Gastroesophageal sphincter (tissue), 4 donors: ENCODE measurements at regions not wholly inside any gene's neighbourhood (a gene's known extent, or its start where the extent isn't known, plus 50 kb on each side); places are given as distances from the start of the nearest gene placed in this dataset.

ENCODE experiments used
- ATAC-seq: fragments of 150-250 bp; one replicate; pipeline ENCODE4 v1.9.1; 2016; ENCODE audit warnings: mild to moderate bottlenecking, moderate library complexity
- H3K27ac ChIP-seq, 4 donors: fragments of 200-600 bp; sonication (generic) in 3 of 4; 1 replicate in 3 of 4; 2 replicates in 1 of 4; pipeline ENCODE4 v1.5.1; 2016 to 2019
- H3K27me3 ChIP-seq: fragments of 200-600 bp; sonication (generic); one replicate; pipeline ENCODE4 v1.5.1; 2019
- H3K36me3 ChIP-seq, 2 donors: fragments of 200-600 bp; sonication (generic); one replicate each; pipeline ENCODE4 v1.5.1; 2019; ENCODE audit warnings: control low read depth in 1 of 2
- H3K4me1 ChIP-seq, 3 donors: fragments of 200-600 bp; sonication (generic); 1 replicate in 2 of 3; 2 replicates in 1 of 3; pipeline ENCODE4 v1.5.1; 2016 to 2019; ENCODE audit warnings: control low read depth in 2 of 3
- H3K4me3 ChIP-seq, 2 donors: fragments of 200-600 bp; sonication (generic); one replicate each; pipeline ENCODE4 v1.5.1; 2019; ENCODE audit warnings: mild to moderate bottlenecking in 1 of 2, moderate library complexity in 1 of 2
- H3K9me3 ChIP-seq, 3 donors: fragments of 200-600 bp; sonication (generic); one replicate each; pipeline ENCODE4 v1.5.1; 2017 to 2019; ENCODE audit warnings: control low read depth in 2 of 3
- CTCF ChIP-seq, 4 experiments: fragments of 200-600 bp in 2 of 4; fragments of 450-650 bp in 2 of 4; sonication (generic) in 1 of 4; IDR thresholded peaks; one replicate each; pipeline ENCODE4 v1.5.1; 2017 to 2019; ENCODE audit warnings: antibody characterized with exemption in 4 of 4, mild to moderate bottlenecking in 2 of 4, moderate library complexity in 2 of 4
- EP300 ChIP-seq: sonication (generic); formaldehyde crosslinking; IDR thresholded peaks from one replicate; pipeline ENCODE4 v1.6.1; 2017; ENCODE audit warnings: antibody characterized with exemption, mild to moderate bottlenecking
- POLR2A ChIP-seq, 2 donors: fragments of 450-650 bp; IDR thresholded peaks; one replicate each; pipeline ENCODE4 v1.6.1; 2017; ENCODE audit warnings: antibody characterized with exemption in 2 of 2, mild to moderate bottlenecking in 2 of 2, moderate library complexity in 1 of 2
- POLR2AphosphoS5 ChIP-seq: sonication (generic); formaldehyde crosslinking; IDR thresholded peaks from one replicate; pipeline ENCODE4 v1.6.1; 2017; ENCODE audit warnings: antibody characterized with exemption
- WGBS, 2 donors: methylation state at CpG; one replicate each; pipeline ENCODE4 v1.1.5; 2018; ENCODE audit warnings: low coverage in 1 of 2; 5-methylcytosine and 5-hydroxymethylcytosine counted together

DNA sequence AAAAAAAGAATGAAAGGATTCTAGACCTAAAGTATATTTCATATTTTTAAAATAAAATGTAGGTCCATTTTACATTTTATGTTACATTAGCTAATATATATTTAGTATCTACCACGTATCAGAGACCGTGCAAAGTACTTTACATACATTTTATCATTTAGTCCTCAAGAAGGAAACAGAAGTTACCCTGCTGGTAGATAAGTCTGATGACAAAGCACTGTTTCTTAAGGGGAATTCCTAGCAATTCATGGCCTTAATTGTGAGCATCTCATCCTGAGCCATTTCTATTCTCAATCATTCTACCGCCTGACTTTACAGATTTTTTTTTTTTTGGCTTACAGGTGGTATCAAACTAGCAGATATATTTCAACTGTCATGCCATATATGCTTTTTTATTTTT, 367.7 kb downstream of the PRELID2 start:
- WGBS, 2 donors = 90 to 94% methylated on average over 3 of the region's 3 CpGs
- no peak for ATAC-seq
- no peaks in the 10 kb centered on the region for H3K27me3 ChIP-seq
- H3K4me3 ChIP-seq = no peak overlapping the region
- H3K4me1 ChIP-seq = no peaks in the 10 kb centered on the region
- TF ChIP-seq POLR2A (IDR thresholded peaks at IDR 0.05) = no peak
- TF ChIP-seq CTCF (IDR thresholded peaks at IDR 0.05) = no peak
- TF ChIP-seq EP300 = no peak
- no peak for TF ChIP-seq POLR2AphosphoS5
- no peak overlapping the region for H3K27ac ChIP-seq
- no peaks in the 10 kb centered on the region for H3K9me3 ChIP-seq
- no peaks in the 10 kb centered on the region for H3K36me3 ChIP-seq

DNA sequence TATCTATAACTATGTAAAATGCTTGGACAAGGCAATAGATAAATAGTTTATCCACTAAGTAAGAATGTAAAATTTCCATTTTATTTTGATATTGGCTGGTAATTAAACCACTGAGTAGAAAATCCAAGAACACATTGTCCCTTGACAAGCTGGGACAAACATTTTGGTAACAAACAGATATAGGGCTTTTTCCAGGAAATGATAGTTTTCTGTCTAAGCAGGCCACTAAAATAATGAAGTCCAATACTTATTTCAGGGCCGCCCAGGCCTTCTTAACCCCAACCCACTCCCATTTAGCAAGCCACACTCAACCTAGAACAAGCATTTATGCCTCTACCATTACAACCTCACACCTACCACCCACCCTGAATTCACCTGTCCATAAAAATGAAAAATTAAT, 368.6 kb downstream of the PRELID2 start:
- Histone ChIP-seq H3K27ac (no peak overlapping the region), H3K4me1 (no peaks in the 10 kb centered on the region), H3K9me3 (no peaks in the 10 kb centered on the region), H3K36me3 (no peaks in the 10 kb centered on the region), H3K4me3 (no peak overlapping the region), H3K27me3 (no peaks in the 10 kb centered on the region)
- 91 to 100% methylated on average over 1 of the region's 1 CpG for WGBS, 2 donors
- TF ChIP-seq EP300 = no peak
- no peak for TF ChIP-seq CTCF (IDR thresholded peaks at IDR 0.05)
- no peak for TF ChIP-seq POLR2A (IDR thresholded peaks at IDR 0.05)
- no peak for TF ChIP-seq POLR2AphosphoS5
- ATAC-seq = no peak

DNA sequence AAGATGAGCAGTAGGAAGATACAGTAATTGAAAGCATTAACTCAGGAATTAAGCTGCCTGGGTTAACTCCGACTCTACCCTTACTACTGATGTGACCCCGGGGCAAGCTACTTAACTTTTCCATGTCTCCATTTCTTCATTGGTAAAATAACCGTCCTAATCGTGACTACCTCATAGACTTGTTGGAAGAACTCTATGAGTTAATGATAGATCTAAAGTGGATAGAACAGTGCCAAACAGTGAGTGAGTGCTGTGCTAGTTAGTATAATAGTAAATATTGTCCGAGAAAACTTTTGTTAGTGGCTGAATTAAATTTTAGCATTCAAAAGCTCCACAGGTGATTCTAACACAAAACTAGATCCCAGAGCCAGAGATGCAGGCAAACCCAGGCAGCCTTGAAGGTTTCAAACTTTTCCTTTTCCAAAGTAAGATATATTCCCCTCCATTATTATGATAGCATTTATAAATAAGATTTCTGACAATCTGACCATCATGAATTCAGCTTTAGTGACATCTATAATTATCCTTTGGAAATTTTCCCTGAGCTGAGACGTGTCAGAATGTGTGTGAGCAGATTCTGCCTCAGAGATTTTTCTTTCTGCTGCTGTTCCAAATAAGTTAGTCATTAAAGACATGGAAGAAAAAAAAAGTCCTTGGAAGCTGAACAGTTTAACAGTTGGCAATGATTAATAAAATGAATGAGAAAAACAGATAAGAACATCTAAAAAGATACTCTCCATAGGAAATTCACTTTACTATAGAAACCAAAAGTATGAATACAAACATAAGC, 369.5 kb downstream of the PRELID2 start:
- no peak for ATAC-seq
- H3K36me3 ChIP-seq = no peaks in the 10 kb centered on the region
- no peak overlapping the region for H3K27ac ChIP-seq
- H3K4me3 ChIP-seq = no peak overlapping the region
- no peaks in the 10 kb centered on the region for H3K27me3 ChIP-seq
- TF ChIP-seq CTCF (IDR thresholded peaks at IDR 0.05) = no peak
- TF ChIP-seq EP300 = no peak
- no peaks in the 10 kb centered on the region for H3K9me3 ChIP-seq
- no peaks in the 10 kb centered on the region for H3K4me1 ChIP-seq
- WGBS, 2 donors = 56 to 70% methylated on average over 5 to 6 of the region's 6 CpGs

- H3K27me3 ChIP-seq = no peaks in the 10 kb centered on the region
- no peak for TF ChIP-seq POLR2AphosphoS5
- TF ChIP-seq POLR2A (IDR thresholded peaks at IDR 0.05) = no peak
- TF ChIP-seq CTCF (IDR thresholded peaks at IDR 0.05) = no peak
- no peak for TF ChIP-seq EP300
- no peaks in the 10 kb centered on the region for H3K36me3 ChIP-seq
- no peaks in the 10 kb centered on the region for H3K9me3 ChIP-seq
- no peak overlapping the region for H3K4me3 ChIP-seq
- H3K4me1 ChIP-seq = no peaks in the 10 kb centered on the region
- 89 to 100% methylated on average over 1 of the region's 1 CpG for WGBS, 2 donors
- ATAC-seq = no peak
- no peak overlapping the region for H3K27ac ChIP-seq
These were observed 371.0 kb downstream of the PRELID2 start for GRCh38 chr5:145464171-145464570.

- WGBS, 2 donors = 67 to 77% methylated on average over 1 of the region's 1 CpG
- no peaks in the 10 kb centered on the region for H3K9me3 ChIP-seq
- ATAC-seq = no peak
- H3K27ac ChIP-seq = no peak overlapping the region
- TF ChIP-seq POLR2A (IDR thresholded peaks at IDR 0.05) = no peak
- TF ChIP-seq EP300 = no peak
- no peak for TF ChIP-seq CTCF (IDR thresholded peaks at IDR 0.05)
- TF ChIP-seq POLR2AphosphoS5 = no peak
- H3K4me3 ChIP-seq = no peak overlapping the region
- no peaks in the 10 kb centered on the region for H3K36me3 ChIP-seq
- H3K27me3 ChIP-seq = no peaks in the 10 kb centered on the region
- no peaks in the 10 kb centered on the region for H3K4me1 ChIP-seq
These were observed 371.5 kb downstream of the PRELID2 start for GRCh38 chr5:145463634-145464033.
